HAP-1 (cell line): ENCODE measurements at regions not wholly inside any gene's neighbourhood (a gene's known extent, or its start where the extent isn't known, plus 50 kb on each side); places are given as distances from the start of the nearest gene placed in this dataset.

Experiments
- DNase-seq, 2 experiments: peaks; one replicate each; pipeline ENCODE4 v3.0.0-alpha.2; 2016 to 2020; ENCODE audit warnings: low spot score in 2 of 2
- H3K27me3 ChIP-seq: fragments of 250-450 bp; sonication (Bioruptor Pico); 2 replicates; pipeline ENCODE4 v1.5.1; 2020; ENCODE audit warnings: low read depth, mild to moderate bottlenecking, moderate library complexity
- H3K36me3 ChIP-seq: fragments of 250-450 bp; sonication (Bioruptor Pico); replicated peaks from 2 replicates; pipeline ENCODE4 v1.5.1; 2020; ENCODE audit warnings: mild to moderate bottlenecking
- H3K4me1 ChIP-seq: fragments of 250-450 bp; sonication (Bioruptor Pico); 2 replicates; pipeline ENCODE4 v1.5.1; 2020; ENCODE audit warnings: mild to moderate bottlenecking
- H3K4me3 ChIP-seq: fragments of 250-450 bp; sonication (Bioruptor Pico); 2 replicates; pipeline ENCODE4 v1.5.1; 2020; ENCODE audit warnings: mild to moderate bottlenecking, moderate library complexity
- H3K9me3 ChIP-seq: fragments of 250-450 bp; sonication (Bioruptor Pico); 2 replicates; pipeline ENCODE4 v1.5.1; 2020; ENCODE audit warnings: mild to moderate bottlenecking, moderate library complexity
- in situ Hi-C: fragments of 300-500 bp; cut with MboI; formaldehyde crosslinking; loops from 3 replicates; pipeline ENCODE4 v1.14.3; 2020; ENCODE audit warnings: low sequenced_read_pairs, inconsistent platforms, mixed read lengths

DNA sequence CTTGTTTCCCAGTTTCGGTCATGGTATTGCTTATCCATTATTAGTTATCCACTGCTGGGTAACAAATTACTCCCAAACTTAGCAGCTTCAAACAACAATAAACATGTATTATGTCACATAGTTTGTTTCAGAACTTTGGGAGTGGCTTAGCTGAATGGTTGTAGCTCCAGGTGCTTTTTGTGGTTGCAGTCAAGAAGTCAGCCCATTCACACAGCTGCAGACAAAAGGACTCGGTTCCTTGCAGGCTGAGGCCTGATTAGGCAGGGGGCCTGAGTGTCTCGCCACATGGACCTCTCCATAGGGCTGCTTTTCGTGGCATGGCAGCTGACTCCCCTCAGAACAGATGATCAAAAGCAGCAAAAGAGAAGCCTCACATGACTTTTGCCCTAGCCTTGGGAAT, 58.2 kb upstream of the ITGA4 start:
- no peak overlapping the region for H3K4me3 ChIP-seq
- no peaks in the 10 kb centered on the region for H3K9me3 ChIP-seq
- H3K27me3 ChIP-seq: no peaks in the 10 kb centered on the region
- DNase-seq: no peak
- in situ Hi-C loops: no loop called here
- H3K36me3 ChIP-seq: no peaks in the 10 kb centered on the region
- no peaks in the 10 kb centered on the region for H3K4me1 ChIP-seq

DNA sequence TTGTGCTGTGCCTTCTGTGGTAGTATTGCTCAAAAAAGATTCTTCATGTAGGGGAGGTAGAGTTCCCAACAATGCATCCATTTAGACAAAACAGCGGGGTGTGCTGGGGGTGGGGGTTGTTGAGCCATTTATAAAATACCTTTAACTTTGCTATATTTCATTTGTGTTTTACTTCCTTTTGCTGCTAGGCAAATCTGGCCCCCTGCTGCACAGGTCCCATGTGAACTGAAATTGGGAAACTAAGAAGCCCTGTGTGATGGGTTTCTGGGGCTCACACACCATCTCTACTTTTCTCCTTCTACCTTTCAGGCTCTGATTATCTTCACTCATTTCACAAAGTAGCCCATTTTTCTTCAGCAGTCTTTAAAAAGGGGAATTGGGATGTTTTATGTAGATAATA, 52.7 kb upstream of the ITGA4 start:
- no peak for DNase-seq
- H3K4me3 ChIP-seq: no peak overlapping the region
- no peaks in the 10 kb centered on the region for H3K27me3 ChIP-seq
- in situ Hi-C loops: no loop called here
- no peaks in the 10 kb centered on the region for H3K9me3 ChIP-seq
- H3K36me3 ChIP-seq: no peaks in the 10 kb centered on the region
- no peaks in the 10 kb centered on the region for H3K4me1 ChIP-seq

DNA sequence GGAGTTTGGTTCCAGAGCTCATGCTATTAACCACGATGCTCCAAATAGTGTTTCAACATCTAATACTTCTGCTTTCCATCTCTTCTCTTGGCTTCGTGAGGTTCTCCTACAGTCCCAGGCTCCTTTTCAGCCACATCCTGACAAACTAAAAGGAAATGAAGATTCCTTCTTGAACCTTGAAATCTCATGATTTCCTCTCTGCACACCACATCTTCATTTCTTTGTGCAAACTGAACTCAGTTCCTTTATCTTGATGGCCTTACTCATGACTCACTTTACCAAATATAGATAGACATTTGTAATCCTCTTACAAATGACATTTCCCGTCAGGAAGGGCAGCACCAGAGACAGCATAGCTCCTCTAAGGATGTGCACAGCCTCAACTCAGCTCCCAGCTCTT, 50.0 kb upstream of the ITGA4 start:
- H3K27me3 ChIP-seq: no peaks in the 10 kb centered on the region
- no peaks in the 10 kb centered on the region for H3K9me3 ChIP-seq
- H3K4me1 ChIP-seq: peaks cover 12% of the 10 kb centered on the region
- in situ Hi-C loops: no loop called here
- DNase-seq: no peak
- H3K36me3 ChIP-seq: no peaks in the 10 kb centered on the region
- no peak overlapping the region for H3K4me3 ChIP-seq
